ENCODE measurements at regions not wholly inside any gene's neighbourhood (a gene's known extent, or its start where the extent isn't known, plus 50 kb on each side); places are given as distances from the start of the nearest gene placed in this dataset.

GRCh38 chr6:105917038-105917695, 169.0 kb upstream of the PRDM1 start:
- no peak for DNase-seq (ENCODE audit: extremely low read depth in 1 of 2, low read depth in 1 of 2)

- DNase-seq (ENCODE audit: extremely low read depth in 1 of 2, low read depth in 1 of 2): no peak
Observed at GRCh38 chr6:105911106-105911629, 175.0 kb upstream of the PRDM1 start.

GRCh38 chr6:105909106-105909505, 177.0 kb upstream of the PRDM1 start:
- DNase-seq (ENCODE audit: extremely low read depth in 1 of 2, low read depth in 1 of 2): no peak

GRCh38 chr6:105907991-105908390, 178.1 kb upstream of the PRDM1 start:
- DNase-seq (ENCODE audit: extremely low read depth in 1 of 2, low read depth in 1 of 2): no peak

GRCh38 chr6:105907301-105907700, 178.8 kb upstream of the PRDM1 start:
- DNase-seq (ENCODE audit: extremely low read depth in 1 of 2, low read depth in 1 of 2): no peak

GRCh38 chr6:105902401-105903031, 183.6 kb upstream of the PRDM1 start:
- no peak for DNase-seq (ENCODE audit: extremely low read depth in 1 of 2, low read depth in 1 of 2)

GRCh38 chr6:105901583-105901982, 184.6 kb upstream of the PRDM1 start:
- no peak for DNase-seq (ENCODE audit: extremely low read depth in 1 of 2, low read depth in 1 of 2)

GRCh38 chr6:105900125-105900937, 185.8 kb upstream of the PRDM1 start:
- DNase-seq (ENCODE audit: extremely low read depth in 1 of 2, low read depth in 1 of 2): peak in 1 of 2 donors; percentile 52

- peak in 1 of 2 donors; percentile 27 for DNase-seq (ENCODE audit: extremely low read depth in 1 of 2, low read depth in 1 of 2)
Observed at GRCh38 chr6:105898286-105898685, 187.8 kb upstream of the PRDM1 start.

- no peak for DNase-seq (ENCODE audit: extremely low read depth in 1 of 2, low read depth in 1 of 2)
Observed at GRCh38 chr6:105897131-105897530, 189.0 kb upstream of the PRDM1 start.

GRCh38 chr6:105896821-105897095, 189.4 kb upstream of the PRDM1 start:
- no peak for DNase-seq (ENCODE audit: extremely low read depth in 1 of 2, low read depth in 1 of 2)

- no peak for DNase-seq (ENCODE audit: extremely low read depth in 1 of 2, low read depth in 1 of 2)
Observed at GRCh38 chr6:105896052-105896820, 189.9 kb upstream of the PRDM1 start.

GRCh38 chr6:105894556-105894955, 191.6 kb upstream of the PRDM1 start:
- no peak for DNase-seq (ENCODE audit: extremely low read depth in 1 of 2, low read depth in 1 of 2)

- no peak for DNase-seq (ENCODE audit: extremely low read depth in 1 of 2, low read depth in 1 of 2)
Observed at GRCh38 chr6:105893741-105894140, 192.4 kb upstream of the PRDM1 start.

- no peak for DNase-seq (ENCODE audit: extremely low read depth in 1 of 2, low read depth in 1 of 2)
Observed at GRCh38 chr6:105892577-105893262, 193.4 kb upstream of the PRDM1 start.

GRCh38 chr6:105890521-105891244, 195.5 kb upstream of the PRDM1 start:
- no peak for DNase-seq (ENCODE audit: extremely low read depth in 1 of 2, low read depth in 1 of 2)

- DNase-seq (ENCODE audit: extremely low read depth in 1 of 2, low read depth in 1 of 2): no peak
Observed at GRCh38 chr6:105889902-105890301, 196.2 kb upstream of the PRDM1 start.

- no peak for DNase-seq (ENCODE audit: extremely low read depth in 1 of 2, low read depth in 1 of 2)
Observed at GRCh38 chr6:105886814-105887544, 199.2 kb upstream of the PRDM1 start.
